HepG2 (cell line): ENCODE measurements at regions not wholly inside any gene's neighbourhood (a gene's known extent, or its start where the extent isn't known, plus 50 kb on each side); places are given as distances from the start of the nearest gene placed in this dataset.

Source experiments
- ATAC-seq: fragments of 200-7000 bp; cut with Tn5 transposase; 3 replicates; pipeline ENCODE4 v1.9.1; 2020; ENCODE audit warnings: mild to moderate bottlenecking, moderate library complexity
- BruUV-seq: library from RNA; stranded (reverse); fragments of 400-500 nt; replicated peaks from 2 replicates; lab custom pipeline; 2021; lab: Mats Ljungman, UMichigan
- CTCF ChIA-PET: fragments of 300-600 bp; formaldehyde crosslinking; extraction: SDS; loops from one replicate; lab custom pipeline; 2021; ENCODE audit warnings: low total read pairs, inconsistent platforms, low intra/inter-chr PET ratio; lab: Yijun Ruan, JAX
- POLR2A ChIA-PET: fragments of 350-600 bp; sonication (Branson Sonifier 250); formaldehyde crosslinking; loops from one replicate; lab custom pipeline; 2020; ENCODE audit warnings: antibody characterized with exemption, inconsistent platforms; lab: Yijun Ruan, JAX
- DNase-seq: peaks from one replicate; pipeline ENCODE4 v3.0.0-alpha.2; 2015; ENCODE audit warnings: low spot score
- FAIRE-seq: peaks from 3 replicates; lab custom pipeline; 2011; peaks lifted over from hg19 to GRCh38; lab: Jason Lieb, UNC
- H2AFZ ChIP-seq: one replicate; pipeline ENCODE4 v1.6.1; 2011; ENCODE audit warnings: low read length, inconsistent platforms
- H3K27ac ChIP-seq: fragments of 300-600 bp; 3 replicates; pipeline ENCODE4 v1.8.0; 2011; ENCODE audit warnings: mixed run types, mild to moderate bottlenecking, mixed read lengths, low read length, inconsistent platforms; ENCODE audit not compliant: insufficient read depth; ENCODE audit errors: extremely low read length
- H3K27me3 ChIP-seq, 2 experiments: fragments of 200-600 bp in 1 of 2; 2 replicates in 1 of 2; 3 replicates in 1 of 2; pipeline versions ENCODE4 v1.6.0 to v1.8.0; 2011; ENCODE audit warnings: low read length in 2 of 2, mild to moderate bottlenecking in 2 of 2, moderate library complexity in 2 of 2, inconsistent platforms in 1 of 2; ENCODE audit not compliant: insufficient read depth in 2 of 2, control insufficient read depth in 1 of 2
- H3K36me3 ChIP-seq, 2 experiments: fragments of 200-600 bp in 1 of 2; replicated peaks in 1 of 2; 2 replicates in 1 of 2; 3 replicates in 1 of 2; pipeline versions ENCODE4 v1.5.1 to v1.8.0; 2011; ENCODE audit warnings: low read length in 2 of 2, inconsistent platforms in 1 of 2; ENCODE audit not compliant: insufficient read depth in 2 of 2, control insufficient read depth in 1 of 2
- H3K4me1 ChIP-seq: 2 replicates; pipeline ENCODE4 v1.5.1; 2012; ENCODE audit warnings: low read length, inconsistent platforms; ENCODE audit not compliant: insufficient read depth
- H3K4me2 ChIP-seq: 2 replicates; pipeline ENCODE4 v1.6.0; 2011; ENCODE audit warnings: low read depth, low read length, inconsistent platforms
- H3K4me3 ChIP-seq, 3 experiments: fragments of 200-600 bp in 1 of 3; sonication (generic), shearing (Covaris generic) in 1 of 3; replicated peaks in 1 of 3; 2 replicates each; pipeline ENCODE4 v1.5.1; 2011 to 2016; ENCODE audit warnings: low read length in 3 of 3, inconsistent platforms in 2 of 3, low read depth in 2 of 3, mild to moderate bottlenecking in 2 of 3, control low read depth in 1 of 3, mixed read lengths in 1 of 3; ENCODE audit not compliant: insufficient read depth in 1 of 3
- H3K79me2 ChIP-seq: one replicate; pipeline ENCODE4 v1.6.1; 2011; ENCODE audit warnings: low read length, inconsistent platforms; ENCODE audit not compliant: insufficient read depth
- H3K9ac ChIP-seq: 2 replicates; pipeline ENCODE4 v1.6.0; 2011; ENCODE audit warnings: mild to moderate bottlenecking, low read depth, low read length, inconsistent platforms; ENCODE audit not compliant: insufficient read depth
- H3K9me3 ChIP-seq: 2 replicates; pipeline ENCODE4 v1.5.1; 2012; ENCODE audit warnings: mild to moderate bottlenecking, low read length
- H4K20me1 ChIP-seq: 2 replicates; pipeline ENCODE4 v1.6.0; 2011; ENCODE audit warnings: inconsistent platforms, mild to moderate bottlenecking, low read length, moderate library complexity; ENCODE audit not compliant: insufficient read depth
- BHLHE40 ChIP-seq: IDR thresholded peaks from 2 replicates; pipeline ENCODE4 v1.6.1; 2011; ENCODE audit warnings: low read length, improper control_type of control experiment
- CBX1 ChIP-seq: IDR thresholded peaks from one replicate; pipeline ENCODE4 v1.6.1; 2016; ENCODE audit warnings: antibody characterized with exemption, low read depth
- KLF12 ChIP-seq: sonication (generic); formaldehyde crosslinking; IDR thresholded peaks from 2 replicates; pipeline ENCODE4 v1.4.0; 2020; ENCODE audit warnings: missing genetic modification reagents, borderline replicate concordance
- KLF6 ChIP-seq: IDR thresholded peaks from 2 replicates; pipeline ENCODE4 v1.8.0; 2016; ENCODE audit warnings: missing biosample characterization, missing genetic modification reagents
- ZKSCAN8 ChIP-seq: IDR thresholded peaks from 2 replicates; pipeline ENCODE4 v1.6.1; 2016; ENCODE audit warnings: borderline replicate concordance, missing genetic modification reagents, missing compliant biosample characterization
- ZNF670 ChIP-seq: sonication (generic); formaldehyde crosslinking; IDR thresholded peaks from 2 replicates; pipeline ENCODE4 v1.8.0; 2022; ENCODE audit warnings: mild to moderate bottlenecking, missing genetic modification reagents, borderline replicate concordance
- ZNF672 ChIP-seq: sonication (generic); formaldehyde crosslinking; IDR thresholded peaks from 2 replicates; pipeline ENCODE4 v1.8.1; 2022; ENCODE audit warnings: missing genetic modification reagents
- ZNF878 ChIP-seq: sonication (generic); formaldehyde crosslinking; IDR thresholded peaks from 2 replicates; pipeline ENCODE4 v1.8.1; 2023; ENCODE audit warnings: mild to moderate bottlenecking, missing genetic modification reagents, moderate library complexity
- WGBS: methylation state at CpG from one replicate; pipeline ENCODE4 v1.1.6; 2017; ENCODE audit warnings: low lambda C conversion rate; 5-methylcytosine and 5-hydroxymethylcytosine counted together
- in situ Hi-C: cut with HindIII; loops from 2 replicates; pipeline ENCODE4 v1.10.0; 2017; ENCODE audit warnings: low pct_unique_long_range_greater_than_20kb; ENCODE audit not compliant: extremely low pct_ligation_motif_present
- intact Hi-C: fragments of 100-400 bp; cut with micrococcal nuclease; formaldehyde crosslinking; loops from one replicate; pipeline ENCODE4 v1.10.0; 2022; ENCODE audit not compliant: unreplicated experiment
- TF ChIP-seq, protein P1 (sequence below): sonication (generic); formaldehyde crosslinking; IDR thresholded peaks from 2 replicates; pipeline ENCODE4 v1.5.0; 2020; ENCODE audit warnings: missing genetic modification reagents
- TF ChIP-seq, protein P2 (sequence below): sonication (generic); formaldehyde crosslinking; conservative IDR thresholded peaks from 2 replicates; pipeline ENCODE4 v1.8.0; 2022; ENCODE audit warnings: missing genetic modification reagents

DNA sequence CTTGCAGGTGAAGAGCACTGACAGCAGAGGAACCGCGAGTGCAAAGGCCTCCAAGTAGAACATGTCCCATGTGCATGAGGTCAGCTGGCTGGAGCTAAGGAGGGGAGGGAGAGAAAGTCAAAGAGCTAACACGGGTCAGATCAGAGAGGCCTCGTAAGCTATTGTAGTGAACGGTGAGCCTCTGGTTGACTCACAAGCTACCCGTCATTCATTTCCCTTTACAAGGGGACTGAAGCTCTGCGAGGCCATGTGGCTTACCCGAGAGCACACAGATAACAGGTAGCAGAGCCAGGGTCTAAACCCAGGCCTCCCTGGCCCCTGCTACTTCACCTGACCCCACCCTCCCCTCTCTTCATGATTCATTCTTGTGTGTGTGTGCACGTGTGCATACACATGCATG, 152.7 kb upstream of the ADRA1B start:
- POLR2A ChIA-PET = no interaction called here
- no TSS peak for BruUV-seq

More for the DNA sequence above, 152.7 kb upstream of the ADRA1B start:
- FAIRE-seq (no peak), DNase-seq (no peak), ATAC-seq (no peak)
- no peaks in the 10 kb centered on the region for H3K79me2 ChIP-seq
- H3K9ac ChIP-seq = no peak overlapping the region
- no peaks in the 10 kb centered on the region for H3K36me3 ChIP-seq
- WGBS = 10% methylated on average over 7 of the region's 9 CpGs
- TF ChIP-seq, protein P1, sequence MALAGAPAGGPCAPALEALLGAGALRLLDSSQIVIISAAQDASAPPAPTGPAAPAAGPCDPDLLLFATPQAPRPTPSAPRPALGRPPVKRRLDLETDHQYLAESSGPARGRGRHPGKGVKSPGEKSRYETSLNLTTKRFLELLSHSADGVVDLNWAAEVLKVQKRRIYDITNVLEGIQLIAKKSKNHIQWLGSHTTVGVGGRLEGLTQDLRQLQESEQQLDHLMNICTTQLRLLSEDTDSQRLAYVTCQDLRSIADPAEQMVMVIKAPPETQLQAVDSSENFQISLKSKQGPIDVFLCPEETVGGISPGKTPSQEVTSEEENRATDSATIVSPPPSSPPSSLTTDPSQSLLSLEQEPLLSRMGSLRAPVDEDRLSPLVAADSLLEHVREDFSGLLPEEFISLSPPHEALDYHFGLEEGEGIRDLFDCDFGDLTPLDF (CRISPR knock-in tag) = no peak
- TF ChIP-seq CBX1 (no peak), ZNF672 (CRISPR knock-in tag) (no peak), KLF6 (CRISPR knock-in tag) (no peak), ZNF670 (CRISPR knock-in tag) (no peak), ZKSCAN8 (CRISPR knock-in tag) (no peak), KLF12 (CRISPR knock-in tag) (no peak), ZNF878 (no peak), BHLHE40 (no peak)
- TF ChIP-seq, protein P2, sequence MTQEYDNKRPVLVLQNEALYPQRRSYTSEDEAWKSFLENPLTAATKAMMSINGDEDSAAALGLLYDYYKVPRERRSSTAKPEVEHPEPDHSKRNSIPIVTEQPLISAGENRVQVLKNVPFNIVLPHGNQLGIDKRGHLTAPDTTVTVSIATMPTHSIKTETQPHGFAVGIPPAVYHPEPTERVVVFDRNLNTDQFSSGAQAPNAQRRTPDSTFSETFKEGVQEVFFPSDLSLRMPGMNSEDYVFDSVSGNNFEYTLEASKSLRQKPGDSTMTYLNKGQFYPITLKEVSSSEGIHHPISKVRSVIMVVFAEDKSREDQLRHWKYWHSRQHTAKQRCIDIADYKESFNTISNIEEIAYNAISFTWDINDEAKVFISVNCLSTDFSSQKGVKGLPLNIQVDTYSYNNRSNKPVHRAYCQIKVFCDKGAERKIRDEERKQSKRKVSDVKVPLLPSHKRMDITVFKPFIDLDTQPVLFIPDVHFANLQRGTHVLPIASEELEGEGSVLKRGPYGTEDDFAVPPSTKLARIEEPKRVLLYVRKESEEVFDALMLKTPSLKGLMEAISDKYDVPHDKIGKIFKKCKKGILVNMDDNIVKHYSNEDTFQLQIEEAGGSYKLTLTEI (CRISPR knock-in tag) = no peak
- no peak overlapping the region for H3K4me3 ChIP-seq
- in situ Hi-C loops = no loop called here
- intact Hi-C loops = no loop called here
- no peaks in the 10 kb centered on the region for H4K20me1 ChIP-seq
- no peaks in the 10 kb centered on the region for H3K9me3 ChIP-seq
- H3K4me1 ChIP-seq = no peaks in the 10 kb centered on the region
- CTCF ChIA-PET = no interaction called here
- peaks cover 2 to 7% of the 10 kb centered on the region in 2 experiments; a peak in 1 of 5 replicates for H3K27me3 ChIP-seq
- no peak overlapping the region for H3K27ac ChIP-seq
- no peak overlapping the region for H2AFZ ChIP-seq
- H3K4me2 ChIP-seq = no peak overlapping the region
